HG03066 (cell line): ENCODE measurements at regions not wholly inside any gene's neighbourhood (a gene's known extent, or its start where the extent isn't known, plus 50 kb on each side); places are given as distances from the start of the nearest gene placed in this dataset.
"Not testable (repeated sequence)": the region's sequence is repeated elsewhere in the genome, so short reads cannot be mapped to it uniquely, and the experiment has no call there.

Experiments
- ATAC-seq: cut with Tn5 transposase; IDR thresholded peaks from one replicate; pipeline ENCODE4 v1.9.1; 2021; ENCODE audit warnings: low read depth; ENCODE audit not compliant: unreplicated experiment

DNA sequence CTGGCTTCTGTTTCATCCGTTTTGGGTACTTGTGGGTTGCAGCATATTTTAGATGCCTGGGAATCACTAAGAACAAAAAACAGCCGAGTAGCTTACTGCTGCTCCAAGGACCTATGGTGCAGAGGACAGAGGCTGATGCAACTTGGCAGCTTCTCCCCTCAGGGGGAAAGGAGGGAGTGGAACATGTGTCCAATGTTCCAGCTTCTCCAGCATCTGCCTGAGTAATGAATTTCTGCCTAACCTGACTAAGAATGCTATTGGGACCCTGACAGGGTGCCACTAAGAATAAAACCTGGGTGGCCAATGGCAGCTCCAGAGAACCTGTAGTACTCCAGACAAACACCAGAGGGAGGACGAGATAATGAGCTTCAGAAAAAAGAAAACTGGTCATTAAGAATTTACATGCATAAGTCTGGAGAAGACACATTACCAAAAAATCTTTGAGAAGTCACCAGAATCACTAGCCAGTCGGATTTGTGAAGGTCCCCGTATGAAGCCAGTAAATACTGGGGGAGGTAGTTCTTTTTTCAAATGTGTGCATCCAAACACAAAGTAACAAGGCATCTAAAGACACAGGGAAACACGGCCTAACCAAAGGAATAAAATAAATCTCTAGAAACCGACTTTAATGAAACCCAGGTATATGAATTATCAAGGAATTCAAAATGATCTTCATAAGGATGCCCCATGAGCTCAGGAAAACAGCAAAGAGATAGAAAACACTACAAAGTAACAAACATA is 293.5 kb downstream of the HINT1 start:
- peak; percentile 63 for ATAC-seq

DNA sequence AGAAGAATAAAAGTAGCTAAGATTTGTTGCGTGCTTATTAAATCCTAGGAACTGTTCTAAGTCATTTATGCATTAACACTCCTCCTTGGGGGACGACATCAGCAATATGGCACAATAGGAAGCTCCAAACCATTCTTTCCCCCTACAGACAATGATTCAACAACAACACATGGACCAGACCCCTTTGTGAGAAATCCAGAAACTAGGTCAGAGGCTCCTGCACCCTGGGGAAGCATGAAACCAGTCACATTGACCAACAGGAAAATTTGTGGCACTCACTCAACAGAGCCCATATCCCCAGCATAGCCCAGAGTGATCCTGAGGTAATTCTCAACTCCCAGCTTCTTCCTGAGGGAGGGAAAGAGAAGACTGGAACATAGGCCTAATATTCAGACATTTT is 294.4 kb downstream of the HINT1 start:
- ATAC-seq = no peak

- ATAC-seq = no peak
Observed at GRCh38 chr5:130868186-130868840, 296.7 kb downstream of the HINT1 start.

GRCh38 chr5:130845049-130845765 is 319.8 kb downstream of the HINT1 start:
- no peak for ATAC-seq

GRCh38 chr5:130836729-130837649 is 328.1 kb downstream of the HINT1 start:
- peak; percentile 84 for ATAC-seq

- not testable (repeated sequence) for ATAC-seq
Observed at GRCh38 chr5:130817598-130818384, 347.3 kb downstream of the HINT1 start.

GRCh38 chr5:130815246-130815645 is 349.8 kb downstream of the HINT1 start:
- ATAC-seq = no peak

- no peak for ATAC-seq
Observed at GRCh38 chr5:130808691-130809090, 356.4 kb downstream of the HINT1 start.

DNA sequence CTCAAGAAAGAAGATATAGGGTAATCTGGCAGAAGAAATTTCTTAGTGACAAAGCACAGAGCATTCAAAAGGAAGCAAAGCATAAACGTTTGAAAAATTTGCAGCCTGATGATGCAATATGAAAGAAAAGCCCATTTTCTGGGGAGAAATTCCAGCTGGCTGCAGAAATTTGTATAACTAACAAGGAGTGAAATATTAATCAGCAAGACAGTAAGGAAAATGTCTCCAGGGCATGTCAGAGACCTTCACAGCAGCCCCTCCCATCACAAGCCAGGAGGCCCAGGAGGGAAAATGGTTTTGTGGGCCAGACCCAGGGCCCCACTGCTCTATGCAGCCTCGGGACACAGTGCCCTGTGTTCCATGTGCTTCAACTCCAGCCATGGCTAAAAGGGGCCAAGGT is 359.4 kb downstream of the HINT1 start:
- ATAC-seq = no peak

DNA sequence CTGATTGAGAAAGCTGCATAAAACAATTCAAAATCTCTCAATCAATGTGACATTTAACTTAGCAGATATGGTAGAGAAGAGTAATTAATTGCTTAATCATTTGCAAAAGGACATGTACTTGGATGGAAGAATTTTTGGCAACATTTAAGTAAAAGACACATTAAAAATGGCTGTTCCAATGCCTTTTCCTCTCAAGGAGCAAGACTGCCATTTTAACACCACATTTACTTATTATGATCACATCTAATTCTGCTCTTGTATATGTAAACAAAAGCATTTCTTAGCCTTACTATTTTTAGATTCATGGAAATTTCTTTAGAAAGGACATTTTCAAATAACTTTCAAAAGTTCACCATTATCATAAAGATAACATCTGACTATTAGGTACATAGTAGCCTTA is 360.0 kb downstream of the HINT1 start:
- ATAC-seq = no peak

DNA sequence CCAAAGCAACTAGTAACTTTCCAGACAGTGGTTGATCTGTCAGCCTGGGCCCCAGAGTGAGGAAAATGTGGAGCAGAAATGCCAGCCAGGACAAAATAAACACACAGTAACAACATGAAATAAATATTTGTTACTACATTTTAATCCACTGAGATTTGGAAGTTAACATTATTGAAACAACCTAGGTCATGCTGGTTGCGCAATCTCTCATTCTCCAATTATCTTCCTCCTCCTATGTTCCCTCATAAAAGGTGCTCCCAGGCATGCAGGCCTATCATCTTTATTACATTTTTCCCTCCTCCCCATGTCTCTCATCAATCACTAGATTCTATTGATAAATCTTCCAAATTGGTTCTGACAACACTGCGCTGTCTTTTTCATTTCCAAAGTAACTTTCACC is 363.1 kb downstream of the HINT1 start:
- no peak for ATAC-seq

DNA sequence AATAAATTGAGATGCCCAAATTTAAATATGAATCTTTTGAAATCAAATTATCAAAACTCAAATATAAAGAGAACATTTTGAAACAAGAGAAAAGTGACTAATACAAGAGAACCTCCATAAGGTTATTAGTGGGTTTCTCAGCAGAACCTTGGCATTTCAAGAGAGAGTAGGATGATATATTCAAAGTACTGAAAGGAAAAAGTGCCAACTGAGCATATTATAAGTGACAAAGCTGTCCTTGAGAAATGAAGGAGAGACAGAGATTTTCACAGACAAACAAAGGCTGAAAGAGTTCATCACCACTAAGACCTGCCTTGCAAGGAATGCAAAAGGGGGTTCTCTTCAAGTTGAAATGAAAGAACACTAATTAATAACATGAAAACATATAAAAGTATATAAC is 366.0 kb downstream of the HINT1 start:
- ATAC-seq = no peak

DNA sequence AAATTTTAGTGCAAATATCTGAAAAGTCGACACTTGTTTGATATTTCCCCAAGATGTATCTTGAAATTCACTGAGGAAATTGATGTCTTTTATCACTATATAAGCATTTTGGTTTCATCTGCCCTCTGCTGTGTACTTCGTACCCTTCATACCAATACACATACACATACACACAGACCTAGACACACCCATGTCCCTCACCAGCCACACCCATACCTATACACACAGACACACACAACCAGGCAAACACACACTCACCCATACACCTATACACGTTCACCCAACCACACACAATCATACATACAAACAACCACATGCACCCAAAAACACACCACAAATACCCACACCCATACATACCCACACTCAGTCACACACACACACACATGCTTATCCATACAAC is 367.8 kb downstream of the HINT1 start:
- ATAC-seq = no peak

- no peak for ATAC-seq
Observed at GRCh38 chr5:130796902-130797301, 368.2 kb downstream of the HINT1 start.

DNA sequence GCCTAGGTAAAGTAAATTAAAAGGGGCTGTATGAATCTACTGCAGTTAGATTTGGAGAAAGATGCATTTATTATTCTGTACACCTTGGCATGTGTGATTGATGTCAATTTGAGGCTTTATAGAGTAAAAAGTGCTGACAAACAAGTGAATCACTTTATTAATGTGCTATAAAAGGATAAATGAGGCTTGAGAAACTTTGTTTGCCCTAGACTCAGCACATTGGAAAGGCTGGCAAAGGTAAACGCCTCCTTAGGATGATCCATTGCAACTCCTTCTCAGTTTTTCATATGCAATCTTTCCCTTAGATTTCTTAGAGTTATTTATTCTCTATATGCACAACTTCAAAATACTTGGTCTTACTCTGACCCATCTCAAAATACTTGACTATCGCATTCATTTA is 369.0 kb downstream of the HINT1 start:
- ATAC-seq = no peak

GRCh38 chr5:130795037-130795436 is 370.0 kb downstream of the HINT1 start:
- ATAC-seq = no peak

GRCh38 chr5:130777794-130778193 is 387.3 kb downstream of the HINT1 start:
- ATAC-seq = no peak

DNA sequence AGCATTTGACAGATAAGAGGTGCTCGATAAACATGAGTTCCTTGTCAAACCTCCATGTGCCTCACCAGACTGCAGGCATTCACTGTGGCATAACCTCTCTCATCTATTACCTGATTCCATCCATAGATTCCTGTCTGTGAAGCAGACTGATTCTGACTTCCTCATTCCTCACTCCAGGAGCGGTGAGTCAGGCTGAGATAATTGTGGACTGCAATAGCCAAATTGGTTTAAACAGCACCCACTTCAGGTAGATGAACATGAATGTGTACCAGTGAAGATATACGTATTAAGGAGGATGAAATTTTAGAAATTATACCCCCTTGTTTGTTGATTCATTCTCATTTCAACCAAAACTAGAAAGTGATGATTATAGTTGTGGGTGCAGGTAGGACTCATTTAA is 391.2 kb downstream of the HINT1 start:
- ATAC-seq = no peak

DNA sequence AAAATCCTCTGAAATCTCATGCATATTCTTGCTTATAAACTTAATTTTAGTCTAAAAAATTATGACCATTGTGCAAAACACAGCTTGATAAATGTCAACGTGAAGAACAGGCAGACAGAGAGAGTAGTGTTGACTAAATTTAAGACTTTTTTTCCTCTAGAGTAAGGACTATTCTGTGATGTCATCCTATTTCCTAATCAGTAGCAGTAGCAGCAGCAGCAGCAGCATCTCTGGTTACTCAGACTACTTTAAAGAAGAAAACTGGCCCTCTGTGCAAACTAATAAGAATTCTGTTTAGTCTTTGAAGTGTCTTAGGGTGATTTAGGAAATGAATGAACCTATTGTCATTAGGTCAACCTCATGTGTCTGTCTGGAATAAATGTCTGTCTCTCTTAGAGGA is 403.0 kb downstream of the HINT1 start:
- ATAC-seq = no peak

GRCh38 chr5:130759061-130759460 is 406.0 kb downstream of the HINT1 start:
- ATAC-seq = no peak
